GM12873 (cell line): ENCODE measurements at regions not wholly inside any gene's neighbourhood (a gene's known extent, or its start where the extent isn't known, plus 50 kb on each side); places are given as distances from the start of the nearest gene placed in this dataset.

Source experiments
- TF ChIP-seq, protein P1 (sequence below): IDR thresholded peaks from 2 replicates; pipeline ENCODE4 v1.5.1; 2012; ENCODE audit warnings: low read depth, mild to moderate bottlenecking, moderate library complexity, low read length, control low read depth; ENCODE audit not compliant: insufficient read depth; ENCODE audit errors: missing control alignments

- TF ChIP-seq, protein P1, sequence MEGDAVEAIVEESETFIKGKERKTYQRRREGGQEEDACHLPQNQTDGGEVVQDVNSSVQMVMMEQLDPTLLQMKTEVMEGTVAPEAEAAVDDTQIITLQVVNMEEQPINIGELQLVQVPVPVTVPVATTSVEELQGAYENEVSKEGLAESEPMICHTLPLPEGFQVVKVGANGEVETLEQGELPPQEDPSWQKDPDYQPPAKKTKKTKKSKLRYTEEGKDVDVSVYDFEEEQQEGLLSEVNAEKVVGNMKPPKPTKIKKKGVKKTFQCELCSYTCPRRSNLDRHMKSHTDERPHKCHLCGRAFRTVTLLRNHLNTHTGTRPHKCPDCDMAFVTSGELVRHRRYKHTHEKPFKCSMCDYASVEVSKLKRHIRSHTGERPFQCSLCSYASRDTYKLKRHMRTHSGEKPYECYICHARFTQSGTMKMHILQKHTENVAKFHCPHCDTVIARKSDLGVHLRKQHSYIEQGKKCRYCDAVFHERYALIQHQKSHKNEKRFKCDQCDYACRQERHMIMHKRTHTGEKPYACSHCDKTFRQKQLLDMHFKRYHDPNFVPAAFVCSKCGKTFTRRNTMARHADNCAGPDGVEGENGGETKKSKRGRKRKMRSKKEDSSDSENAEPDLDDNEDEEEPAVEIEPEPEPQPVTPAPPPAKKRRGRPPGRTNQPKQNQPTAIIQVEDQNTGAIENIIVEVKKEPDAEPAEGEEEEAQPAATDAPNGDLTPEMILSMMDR, result no peak
These were observed 234.0 kb downstream of the SNX10 start for GRCh38 chr7:26525398-26526264.

GRCh38 chr7:26526265-26526587 lies 234.6 kb downstream of the SNX10 start:
- TF ChIP-seq, protein P1, result no peak

DNA sequence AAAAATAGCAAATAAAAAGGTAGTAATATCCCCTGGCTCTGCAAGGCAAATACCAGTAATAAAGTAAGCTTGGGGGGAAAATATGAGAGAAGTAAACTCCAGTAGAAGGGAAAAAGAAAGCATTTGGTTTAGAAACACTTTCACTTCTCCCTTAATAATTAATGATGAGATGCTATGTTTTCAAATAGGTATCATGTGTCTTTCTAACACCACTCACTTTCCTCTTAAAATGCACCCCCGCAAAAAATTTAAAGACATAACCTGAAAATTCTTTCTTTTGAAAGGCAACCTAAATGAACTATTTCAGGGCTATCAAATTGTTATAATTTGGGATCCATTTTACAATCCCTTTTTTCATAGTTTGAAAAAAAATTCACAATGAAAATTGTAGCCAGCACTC lies 240.3 kb downstream of the SNX10 start:
- TF ChIP-seq, protein P1, result no peak

- TF ChIP-seq, protein P1, result no peak
These were observed 240.8 kb downstream of the SNX10 start for GRCh38 chr7:26532471-26532870.

DNA sequence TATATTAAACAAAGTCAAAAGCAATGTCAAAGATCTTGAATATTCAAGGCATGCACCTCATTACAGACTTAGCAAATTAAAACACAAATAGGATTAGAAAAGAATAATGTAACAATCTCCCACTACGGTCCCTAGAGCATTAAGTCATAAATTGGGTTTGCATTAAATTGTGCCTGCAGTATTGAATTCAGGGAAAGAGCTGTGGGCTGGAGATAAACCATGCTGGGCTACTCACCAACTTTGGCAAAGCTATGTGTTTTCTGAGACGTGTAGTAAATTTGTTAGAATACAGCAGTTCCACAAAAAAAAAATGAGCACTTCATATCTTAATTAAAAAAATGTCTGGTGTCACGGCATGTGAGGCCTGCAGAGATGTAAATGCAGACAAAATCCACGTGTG lies 241.6 kb downstream of the SNX10 start:
- TF ChIP-seq, protein P1, result no peak

GRCh38 chr7:26534649-26535482 lies 243.2 kb downstream of the SNX10 start:
- TF ChIP-seq, protein P1, result no peak

- TF ChIP-seq, protein P1, result no peak
These were observed 243.9 kb downstream of the SNX10 start for GRCh38 chr7:26535483-26536007.
